Neural progenitor cell (in vitro differentiated cells): ENCODE measurements at regions not wholly inside any gene's neighbourhood (a gene's known extent, or its start where the extent isn't known, plus 50 kb on each side); places are given as distances from the start of the nearest gene placed in this dataset.

Source experiments
- CTCF ChIP-seq: fragments of 200-600 bp; sonication (generic); IDR thresholded peaks from 2 replicates; pipeline ENCODE4 v1.5.1; 2017; ENCODE audit warnings: antibody characterized with exemption, mild to moderate bottlenecking
- EZH2 ChIP-seq: fragments of 200-600 bp; sonication (generic); IDR thresholded peaks from 2 replicates; pipeline ENCODE4 v1.6.1; 2017; ENCODE audit warnings: antibody characterized with exemption, mild to moderate bottlenecking, moderate library complexity

DNA sequence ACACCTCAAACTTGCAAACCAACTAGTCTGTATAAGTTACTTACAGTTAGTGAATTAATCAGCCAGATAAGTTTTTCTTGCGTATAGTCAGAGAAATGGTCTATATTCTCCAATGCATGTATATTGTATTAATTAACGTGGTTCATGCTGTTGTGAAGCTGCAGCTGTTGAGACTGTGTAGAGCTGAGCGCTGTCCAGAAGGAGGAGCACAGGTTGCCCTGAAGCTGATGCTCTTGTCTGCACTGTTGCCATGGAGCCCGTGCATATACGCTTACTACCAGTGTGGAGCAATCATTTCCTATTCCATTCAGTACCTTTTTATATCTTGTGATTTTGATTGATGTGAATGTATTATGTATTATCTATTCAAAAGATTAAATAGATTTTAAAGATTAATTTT lies 74.3 kb upstream of the ARID2 start:
- no peak for TF ChIP-seq CTCF
- no peak for TF ChIP-seq EZH2
